Ovary (tissue), 7 donors: ENCODE measurements at regions not wholly inside any gene's neighbourhood (a gene's known extent, or its start where the extent isn't known, plus 50 kb on each side); places are given as distances from the start of the nearest gene placed in this dataset.

Experiments used
- DNase-seq, 5 donors: peaks; one replicate each; pipeline ENCODE4 v3.0.0-alpha.2; 2019 to 2020
- H3K27ac ChIP-seq, 2 donors: fragments of 200-600 bp; one replicate each; pipeline versions ENCODE4 v1.5.1 to v1.8.0; 2019 to 2022
- H3K27me3 ChIP-seq: fragments of 200-600 bp; one replicate; pipeline ENCODE4 v1.8.0; 2022
- H3K36me3 ChIP-seq: fragments of 200-600 bp; sonication (generic); one replicate; pipeline ENCODE4 v1.5.1; 2019
- H3K4me1 ChIP-seq: one replicate; pipeline ENCODE4 v1.8.1; 2013; ENCODE audit warnings: mild to moderate bottlenecking, moderate library complexity; ENCODE audit not compliant: insufficient read depth
- H3K4me3 ChIP-seq: fragments of 200-600 bp; sonication (generic); one replicate; pipeline ENCODE4 v1.5.1; 2017
- H3K9me3 ChIP-seq, 2 donors: fragments of 200-600 bp in 1 of 2; sonication (generic) in 1 of 2; one replicate each; pipeline versions ENCODE4 v1.5.1 to v1.8.1; 2013 to 2019; ENCODE audit warnings: mild to moderate bottlenecking in 1 of 2, moderate library complexity in 1 of 2
- CTCF ChIP-seq, 3 donors: fragments of 450-650 bp in 2 of 3; fragments of 200-600 bp in 1 of 3; IDR thresholded peaks; one replicate each; pipeline versions ENCODE4 v1.5.1 to v1.8.0; 2016 to 2022; ENCODE audit warnings: antibody characterized with exemption in 3 of 3, mild to moderate bottlenecking in 1 of 3
- EP300 ChIP-seq: sonication (generic); formaldehyde crosslinking; IDR thresholded peaks from one replicate; pipeline ENCODE4 v1.6.1; 2017; ENCODE audit warnings: antibody characterized with exemption
- POLR2A ChIP-seq: fragments of 450-650 bp; IDR thresholded peaks from one replicate; pipeline ENCODE4 v1.6.1; 2017; ENCODE audit warnings: antibody characterized with exemption, mild to moderate bottlenecking, moderate library complexity
- WGBS, 3 donors: extraction: QIAGEN DNeasy Blood & Tissue Kit in 1 of 3; methylation state at CpG; one replicate each; pipeline versions ENCODE4 v1.1.5 to v1.1.7; 2013 to 2017; 5-methylcytosine and 5-hydroxymethylcytosine counted together
- intact Hi-C, 4 donors: fragments of 100-400 bp; cut with DNase I; formaldehyde crosslinking; loops; one replicate each; pipeline versions ENCODE4 v1.11.0 to v1.15.1; 2022 to 2023
- donor health status: DM: no; HTN: no; CAD: no; lungs with moderate emphysema.
- donor health status: DM: no; HTN: no; CAD: no.
- donor health status: Bipolar disorder and iron deficiency.
- donor health status: DM: no; HTN: no; CAD: no.
- donor health status: DM: yes; HTN: yes; CAD: no.

GRCh38 chr6:11415557-11415956 lies 122.0 kb upstream of the TMEM170B start:
- intact Hi-C loops: no loop called here
- 96 to 97% (median 97%) methylated on average over 7 of the region's 7 CpGs for WGBS, 3 donors
- H3K36me3 ChIP-seq: no peaks in the 10 kb centered on the region
- no peaks in the 10 kb centered on the region for H3K9me3 ChIP-seq
- DNase-seq: no peak
- no peaks in the 10 kb centered on the region for H3K27me3 ChIP-seq
- no peak overlapping the region for H3K27ac ChIP-seq
- H3K4me3 ChIP-seq: no peak overlapping the region
- TF ChIP-seq POLR2A (no peak), EP300 (no peak), CTCF (IDR thresholded peaks at IDR 0.05) (no peak)
- no peaks in the 10 kb centered on the region for H3K4me1 ChIP-seq

GRCh38 chr6:11414176-11414963 lies 123.2 kb upstream of the TMEM170B start:
- no peaks in the 10 kb centered on the region for H3K9me3 ChIP-seq
- intact Hi-C loops: no loop called here
- no peak overlapping the region for H3K27ac ChIP-seq
- H3K4me1 ChIP-seq: no peaks in the 10 kb centered on the region
- 91 to 95% (median 95%) methylated on average over 2 of the region's 2 CpGs for WGBS, 3 donors
- H3K27me3 ChIP-seq: no peaks in the 10 kb centered on the region
- H3K4me3 ChIP-seq: no peak overlapping the region
- DNase-seq: no peak
- no peaks in the 10 kb centered on the region for H3K36me3 ChIP-seq
- TF ChIP-seq POLR2A: no peak
- no peak for TF ChIP-seq CTCF (IDR thresholded peaks at IDR 0.05)
- no peak for TF ChIP-seq EP300

GRCh38 chr6:11413728-11414127 lies 123.8 kb upstream of the TMEM170B start:
- DNase-seq: no peak
- Histone ChIP-seq H3K4me3 (no peak overlapping the region), H3K36me3 (no peaks in the 10 kb centered on the region), H3K27me3 (no peaks in the 10 kb centered on the region), H3K4me1 (no peaks in the 10 kb centered on the region), H3K27ac (no peak overlapping the region), H3K9me3 (no peaks in the 10 kb centered on the region)
- 93 to 96% (median 96%) methylated on average over 2 of the region's 2 CpGs for WGBS, 3 donors
- TF ChIP-seq EP300: no peak
- no peak for TF ChIP-seq POLR2A
- no peak for TF ChIP-seq CTCF (IDR thresholded peaks at IDR 0.05)
- intact Hi-C loops: no loop called here

GRCh38 chr6:11413117-11413687 lies 124.3 kb upstream of the TMEM170B start:
- no peak for DNase-seq
- H3K4me3 ChIP-seq: no peak overlapping the region
- H3K36me3 ChIP-seq: no peaks in the 10 kb centered on the region
- H3K27ac ChIP-seq: no peak overlapping the region
- H3K9me3 ChIP-seq: no peaks in the 10 kb centered on the region
- WGBS, 3 donors: 90 to 93% (median 91%) methylated on average over 6 of the region's 6 CpGs
- TF ChIP-seq EP300: no peak
- TF ChIP-seq CTCF (IDR thresholded peaks at IDR 0.05): no peak
- TF ChIP-seq POLR2A: no peak
- H3K4me1 ChIP-seq: no peaks in the 10 kb centered on the region
- intact Hi-C loops: no loop called here
- no peaks in the 10 kb centered on the region for H3K27me3 ChIP-seq
